OCI-LY7 (cell line): ENCODE measurements at regions not wholly inside any gene's neighbourhood (a gene's known extent, or its start where the extent isn't known, plus 50 kb on each side); places are given as distances from the start of the nearest gene placed in this dataset.

Experiments used
- BruUV-seq: library from RNA; stranded (reverse); fragments of 400-500 nt; replicated peaks from 2 replicates; lab custom pipeline; 2021; lab: Mats Ljungman, UMichigan
- CTCF ChIA-PET: fragments of 300-600 bp; sonication (Branson Sonifier 250); formaldehyde crosslinking; loops from one replicate; lab custom pipeline; 2022; ENCODE audit warnings: antibody characterized with exemption; ENCODE audit not compliant: unreplicated experiment; lab: Charles Lee
- POLR2A ChIA-PET: fragments of 300-600 bp; sonication (Branson Sonifier 250); formaldehyde crosslinking; loops from one replicate; lab custom pipeline; 2022; ENCODE audit warnings: antibody characterized with exemption; lab: Charles Lee
- DNase-seq: peaks from one replicate; pipeline ENCODE4 v3.0.0-alpha.2; 2015; ENCODE audit warnings: low spot score
- H2AFZ ChIP-seq: fragments of 200-600 bp; sonication (generic), shearing (Covaris generic); 2 replicates; pipeline ENCODE4 v1.6.1; 2014; ENCODE audit warnings: mild to moderate bottlenecking, antibody characterized with exemption, low read length, moderate library complexity
- H3K27ac ChIP-seq: fragments of 200-600 bp; sonication (generic); 2 replicates; pipeline ENCODE4 v1.5.1; 2014; ENCODE audit warnings: mixed run types, low read depth, mild to moderate bottlenecking, moderate library complexity, low read length, inconsistent platforms; ENCODE audit not compliant: poor library complexity, severe bottlenecking
- H3K36me3 ChIP-seq: fragments of 200-600 bp; sonication (generic); 2 replicates; pipeline ENCODE4 v1.6.1; 2014; ENCODE audit warnings: mild to moderate bottlenecking, antibody characterized with exemption, low read length, moderate library complexity, mixed read lengths; ENCODE audit not compliant: insufficient read depth
- H3K4me1 ChIP-seq: fragments of 200-600 bp; sonication (generic); 2 replicates; pipeline ENCODE4 v1.5.1; 2014; ENCODE audit warnings: mild to moderate bottlenecking, low read length; ENCODE audit not compliant: insufficient read depth, poor library complexity, severe bottlenecking
- H3K4me2 ChIP-seq: fragments of 200-600 bp; sonication (generic); 2 replicates; pipeline ENCODE4 v1.6.1; 2014; ENCODE audit warnings: mild to moderate bottlenecking, low read length
- H3K4me3 ChIP-seq: fragments of 200-600 bp; sonication (generic); 2 replicates; pipeline ENCODE4 v1.5.1; 2014; ENCODE audit warnings: mild to moderate bottlenecking, low read depth, low read length; ENCODE audit not compliant: poor library complexity, severe bottlenecking
- H3K79me2 ChIP-seq: fragments of 200-600 bp; sonication (generic); 2 replicates; pipeline ENCODE4 v1.6.1; 2016; ENCODE audit warnings: low read depth, mild to moderate bottlenecking, low read length, moderate library complexity, mixed read lengths; ENCODE audit not compliant: insufficient read depth
- H3K9me2 ChIP-seq: fragments of 200-600 bp; sonication (generic); 2 replicates; pipeline ENCODE4 v1.6.1; 2016; ENCODE audit warnings: mild to moderate bottlenecking, low read length, mixed read lengths; ENCODE audit not compliant: insufficient read depth
- H3K9me3 ChIP-seq: fragments of 200-600 bp; sonication (generic); 2 replicates; pipeline ENCODE4 v1.6.1; 2014; ENCODE audit warnings: mild to moderate bottlenecking, mixed run types, low read length, mixed read lengths
- H4K20me1 ChIP-seq: fragments of 200-600 bp; sonication (generic); 2 replicates; pipeline ENCODE4 v1.6.1; 2014; ENCODE audit warnings: mild to moderate bottlenecking, antibody characterized with exemption, low read length, moderate library complexity, mixed read lengths; ENCODE audit not compliant: insufficient read depth
- EZH2phosphoT487 ChIP-seq: fragments of 200-600 bp; sonication (generic); IDR thresholded peaks from 2 replicates; pipeline ENCODE4 v1.6.1; 2018; ENCODE audit warnings: low read depth, borderline replicate concordance, mild to moderate bottlenecking, mixed run types, antibody characterized with exemption, low read length, moderate library complexity, mixed read lengths
- intact Hi-C: fragments of 100-400 bp; cut with micrococcal nuclease; formaldehyde crosslinking; loops from one replicate; pipeline ENCODE4 v1.10.0; 2022; ENCODE audit not compliant: unreplicated experiment
- TF ChIP-seq, protein P1 (sequence below): fragments of 200-600 bp; sonication (generic); conservative IDR thresholded peaks from 2 replicates; pipeline ENCODE4 v1.5.1; 2014; ENCODE audit warnings: mild to moderate bottlenecking, antibody characterized with exemption, low read length, moderate library complexity, mixed read lengths

DNA sequence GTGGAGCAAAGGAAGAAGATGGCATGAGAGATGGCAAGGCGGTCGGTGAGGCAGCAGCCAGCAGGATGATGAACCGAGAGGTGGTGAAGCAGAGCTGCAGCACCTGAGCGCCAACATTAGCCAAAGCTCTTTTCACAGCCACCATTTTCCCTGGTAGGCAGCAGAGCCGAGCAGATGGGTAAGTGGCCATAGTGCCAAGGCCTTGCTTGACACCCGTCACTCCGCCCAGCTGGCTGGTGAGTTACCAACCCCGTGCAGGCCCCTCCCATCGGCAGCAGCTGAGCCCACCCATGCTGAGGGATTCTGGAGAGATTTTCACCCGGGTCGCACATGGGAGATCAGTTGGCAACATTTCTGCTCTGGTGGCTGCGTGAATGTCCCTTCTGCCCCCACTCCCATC, 647.7 kb downstream of the PTPRU start:
- H3K79me2 ChIP-seq, result no peaks in the 10 kb centered on the region
- ChIA-PET POLR2A (no interaction called here), CTCF (no interaction called here)
- H3K36me3 ChIP-seq, result no peaks in the 10 kb centered on the region
- H2AFZ ChIP-seq, result no peak overlapping the region
- no peak overlapping the region for H3K27ac ChIP-seq
- TF ChIP-seq, protein P1, sequence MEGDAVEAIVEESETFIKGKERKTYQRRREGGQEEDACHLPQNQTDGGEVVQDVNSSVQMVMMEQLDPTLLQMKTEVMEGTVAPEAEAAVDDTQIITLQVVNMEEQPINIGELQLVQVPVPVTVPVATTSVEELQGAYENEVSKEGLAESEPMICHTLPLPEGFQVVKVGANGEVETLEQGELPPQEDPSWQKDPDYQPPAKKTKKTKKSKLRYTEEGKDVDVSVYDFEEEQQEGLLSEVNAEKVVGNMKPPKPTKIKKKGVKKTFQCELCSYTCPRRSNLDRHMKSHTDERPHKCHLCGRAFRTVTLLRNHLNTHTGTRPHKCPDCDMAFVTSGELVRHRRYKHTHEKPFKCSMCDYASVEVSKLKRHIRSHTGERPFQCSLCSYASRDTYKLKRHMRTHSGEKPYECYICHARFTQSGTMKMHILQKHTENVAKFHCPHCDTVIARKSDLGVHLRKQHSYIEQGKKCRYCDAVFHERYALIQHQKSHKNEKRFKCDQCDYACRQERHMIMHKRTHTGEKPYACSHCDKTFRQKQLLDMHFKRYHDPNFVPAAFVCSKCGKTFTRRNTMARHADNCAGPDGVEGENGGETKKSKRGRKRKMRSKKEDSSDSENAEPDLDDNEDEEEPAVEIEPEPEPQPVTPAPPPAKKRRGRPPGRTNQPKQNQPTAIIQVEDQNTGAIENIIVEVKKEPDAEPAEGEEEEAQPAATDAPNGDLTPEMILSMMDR, result no peak
- TF ChIP-seq EZH2phosphoT487, result no peak
- no TSS peak for BruUV-seq
- H3K4me1 ChIP-seq, result no peaks in the 10 kb centered on the region
- intact Hi-C loops, result no loop called here
- no peak for DNase-seq
- no peak overlapping the region for H3K4me2 ChIP-seq
- no peaks in the 10 kb centered on the region for H3K9me2 ChIP-seq
- H3K4me3 ChIP-seq, result no peak overlapping the region
- no peaks in the 10 kb centered on the region for H4K20me1 ChIP-seq
- H3K9me3 ChIP-seq, result no peaks in the 10 kb centered on the region

DNA sequence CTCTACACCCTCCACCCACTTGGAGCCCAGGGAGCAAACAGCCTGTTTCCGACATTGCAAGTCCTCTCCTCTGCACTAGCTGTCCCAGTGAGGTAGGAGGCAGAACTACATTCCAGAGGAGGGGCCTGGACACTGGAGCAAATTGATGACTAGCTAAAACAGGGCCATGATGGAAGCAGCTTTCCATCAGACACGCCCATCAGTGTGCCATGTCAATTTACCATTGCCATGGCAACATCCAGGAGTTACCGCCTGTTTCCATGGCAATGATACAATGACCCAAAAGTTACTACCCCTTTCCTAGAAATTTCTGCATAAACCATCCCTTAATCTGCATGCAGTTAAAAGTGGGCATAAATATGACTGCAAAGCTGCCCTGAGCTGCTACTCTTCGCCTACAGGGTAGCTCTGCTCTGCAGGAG, 647.1 kb downstream of the PTPRU start:
- no peaks in the 10 kb centered on the region for H3K9me3 ChIP-seq
- ChIA-PET POLR2A (no interaction called here), CTCF (no interaction called here)
- no peaks in the 10 kb centered on the region for H4K20me1 ChIP-seq
- intact Hi-C loops, result no loop called here
- H3K9me2 ChIP-seq, result no peaks in the 10 kb centered on the region
- H3K4me3 ChIP-seq, result no peak overlapping the region
- H2AFZ ChIP-seq, result no peak overlapping the region
- TF ChIP-seq, protein P1, result no peak
- TF ChIP-seq EZH2phosphoT487, result no peak
- no peak for DNase-seq
- no TSS peak for BruUV-seq
- no peaks in the 10 kb centered on the region for H3K79me2 ChIP-seq
- no peaks in the 10 kb centered on the region for H3K36me3 ChIP-seq
- no peak overlapping the region for H3K4me2 ChIP-seq
- H3K27ac ChIP-seq, result no peak overlapping the region
- H3K4me1 ChIP-seq, result no peaks in the 10 kb centered on the region

DNA sequence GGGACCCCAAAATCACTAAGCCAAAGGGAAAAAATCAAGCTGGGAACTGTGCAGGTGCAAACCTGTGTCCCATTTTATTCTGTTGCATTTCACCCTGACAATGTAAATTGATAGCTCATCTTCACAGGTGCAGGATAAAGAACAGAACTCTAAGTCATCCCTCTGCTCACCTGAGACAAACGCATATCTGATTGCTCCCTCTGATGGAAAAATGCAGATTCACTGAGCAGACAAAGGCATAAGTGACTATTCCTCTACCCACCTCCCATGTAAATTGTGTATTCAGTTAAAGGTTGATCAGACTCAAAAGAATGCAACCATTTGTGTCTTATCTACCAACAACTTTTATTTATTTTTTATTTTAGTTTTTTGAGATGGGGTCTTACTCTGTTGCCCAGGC, 644.2 kb downstream of the PTPRU start:
- no TSS peak for BruUV-seq
- intact Hi-C loops, result no loop called here
- H3K4me2 ChIP-seq, result no peak overlapping the region
- no peaks in the 10 kb centered on the region for H3K9me3 ChIP-seq
- H3K79me2 ChIP-seq, result no peaks in the 10 kb centered on the region
- no peak overlapping the region for H3K27ac ChIP-seq
- no peaks in the 10 kb centered on the region for H3K36me3 ChIP-seq
- POLR2A ChIA-PET, result no interaction called here
- no peak for TF ChIP-seq EZH2phosphoT487
- TF ChIP-seq, protein P1, result no peak
- H4K20me1 ChIP-seq, result no peaks in the 10 kb centered on the region
- CTCF ChIA-PET, result no interaction called here
- DNase-seq, result no peak
- no peak overlapping the region for H3K4me3 ChIP-seq
- H3K9me2 ChIP-seq, result no peaks in the 10 kb centered on the region
- H2AFZ ChIP-seq, result no peak overlapping the region
- H3K4me1 ChIP-seq, result no peaks in the 10 kb centered on the region
